Neural progenitor cell (in vitro differentiated cells): ENCODE measurements at regions not wholly inside any gene's neighbourhood (a gene's known extent, or its start where the extent isn't known, plus 50 kb on each side); places are given as distances from the start of the nearest gene placed in this dataset.

Source experiments
- DNase-seq: peaks from one replicate; pipeline ENCODE4 v3.0.0-alpha.2; 2016; ENCODE audit warnings: low spot score
- H2AFZ ChIP-seq: fragments of 200-600 bp; sonication (generic); replicated peaks from 2 replicates; pipeline ENCODE4 v1.6.1; 2016; ENCODE audit warnings: antibody characterized with exemption
- H3F3A ChIP-seq: fragments of 200-600 bp; sonication (generic); 2 replicates; pipeline ENCODE4 v1.6.1; 2016; ENCODE audit warnings: antibody characterized with exemption, low read depth
- H3K27ac ChIP-seq: fragments of 200-600 bp; sonication (generic); 2 replicates; pipeline ENCODE4 v1.5.1; 2016; ENCODE audit warnings: mild to moderate bottlenecking
- H3K27me3 ChIP-seq: fragments of 200-600 bp; sonication (generic); 2 replicates; pipeline ENCODE4 v1.6.1; 2016; ENCODE audit warnings: mild to moderate bottlenecking, moderate library complexity
- H3K36me3 ChIP-seq: fragments of 200-600 bp; sonication (generic); 2 replicates; pipeline ENCODE4 v1.5.1; 2016
- H3K4me1 ChIP-seq: fragments of 200-600 bp; sonication (generic); 2 replicates; pipeline ENCODE4 v1.6.1; 2016; ENCODE audit warnings: mixed run types
- H3K4me2 ChIP-seq: fragments of 200-600 bp; sonication (generic); 2 replicates; pipeline ENCODE4 v1.6.1; 2016
- H3K4me3 ChIP-seq: fragments of 200-600 bp; sonication (generic); 2 replicates; pipeline ENCODE4 v1.5.1; 2016
- H3K79me2 ChIP-seq: fragments of 200-600 bp; sonication (generic); 2 replicates; pipeline ENCODE4 v1.6.1; 2016; ENCODE audit warnings: low read depth
- H3K9ac ChIP-seq: fragments of 200-600 bp; sonication (generic); 2 replicates; pipeline ENCODE4 v1.6.1; 2016
- H3K9me3 ChIP-seq: fragments of 200-600 bp; sonication (generic); 2 replicates; pipeline ENCODE4 v1.5.1; 2016; ENCODE audit warnings: low read depth
- H4K20me1 ChIP-seq: fragments of 200-600 bp; sonication (generic); 2 replicates; pipeline ENCODE4 v1.6.1; 2016; ENCODE audit warnings: low read depth
- H3K27ac Mint-ChIP-seq: 3 replicates; pipeline ENCODE4 v1.8.0; 2021; ENCODE audit warnings: mixed read lengths
- H3K27me3 Mint-ChIP-seq: 2 replicates; pipeline ENCODE4 v1.8.0; 2022; ENCODE audit warnings: low read depth, mild to moderate bottlenecking, inconsistent platforms, moderate library complexity, mixed read lengths; ENCODE audit not compliant: insufficient read depth
- H3K36me3 Mint-ChIP-seq: 3 replicates; pipeline ENCODE4 v1.8.0; 2021; ENCODE audit warnings: mixed read lengths
- H3K4me1 Mint-ChIP-seq: 3 replicates; pipeline ENCODE4 v1.8.0; 2021; ENCODE audit warnings: mixed read lengths
- H3K4me3 Mint-ChIP-seq: 3 replicates; pipeline ENCODE4 v1.8.0; 2021; ENCODE audit warnings: mild to moderate bottlenecking, moderate library complexity, mixed read lengths
- H3K9me3 Mint-ChIP-seq: 3 replicates; pipeline ENCODE4 v1.8.0; 2020; ENCODE audit warnings: mixed read lengths
- CTCF ChIP-seq: fragments of 200-600 bp; sonication (generic); IDR thresholded peaks from 2 replicates; pipeline ENCODE4 v1.5.1; 2017; ENCODE audit warnings: antibody characterized with exemption, mild to moderate bottlenecking
- EZH2 ChIP-seq: fragments of 200-600 bp; sonication (generic); IDR thresholded peaks from 2 replicates; pipeline ENCODE4 v1.6.1; 2017; ENCODE audit warnings: antibody characterized with exemption, mild to moderate bottlenecking, moderate library complexity
- EZH2phosphoT487 ChIP-seq: fragments of 200-600 bp; sonication (generic); IDR thresholded peaks from 2 replicates; pipeline ENCODE4 v1.6.1; 2017; ENCODE audit warnings: antibody characterized with exemption

DNA sequence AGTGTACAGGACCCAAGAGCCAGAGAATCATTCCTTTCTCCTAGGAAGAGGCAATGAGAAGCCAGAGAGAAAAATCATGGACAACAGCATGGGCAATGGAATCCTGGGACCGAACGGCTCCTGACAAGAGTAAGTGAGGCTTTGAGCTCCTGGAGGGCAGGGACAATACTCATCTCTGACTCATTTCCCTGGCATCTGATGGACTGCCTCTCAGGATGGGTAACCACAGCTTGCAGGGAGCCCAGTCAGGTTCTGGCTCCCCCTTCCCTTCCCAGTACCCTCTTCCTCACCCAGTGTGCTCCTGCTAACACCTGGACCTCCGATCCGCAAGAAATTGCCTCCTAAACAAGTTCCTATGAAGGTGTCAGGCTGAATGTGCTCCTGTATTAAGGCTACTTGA lies 51.2 kb upstream of the SORCS3 start:
- Histone ChIP-seq H3K79me2 (no peaks in the 10 kb centered on the region), H3K4me1 (no peaks in the 10 kb centered on the region), H3K27me3 (no peaks in the 10 kb centered on the region), H3K36me3 (no peaks in the 10 kb centered on the region), H3K27ac (no peak overlapping the region), H3F3A (no peaks in the 10 kb centered on the region), H2AFZ (no peak overlapping the region), H3K4me3 (no peak overlapping the region), H3K9me3 (no peaks in the 10 kb centered on the region), H3K4me2 (no peak overlapping the region), H3K9ac (no peak overlapping the region), H4K20me1 (no peaks in the 10 kb centered on the region)
- TF ChIP-seq EZH2 (no peak), EZH2phosphoT487 (no peak), CTCF (no peak)
- H3K9me3 Mint-ChIP-seq, result no peaks in the 10 kb centered on the region
- H3K4me1 Mint-ChIP-seq, result peaks cover 12% of the 10 kb centered on the region
- no peak overlapping the region for H3K4me3 Mint-ChIP-seq
- H3K27me3 Mint-ChIP-seq, result no peaks in the 10 kb centered on the region
- H3K27ac Mint-ChIP-seq, result no peak overlapping the region
- no peak for DNase-seq
- H3K36me3 Mint-ChIP-seq, result no peaks in the 10 kb centered on the region
